ENCODE measurements at regions not wholly inside any gene's neighbourhood (a gene's known extent, or its start where the extent isn't known, plus 50 kb on each side); places are given as distances from the start of the nearest gene placed in this dataset.
A peak's percentile ranks its signal among the peaks of the same experiment; 100 is the strongest.

DNA sequence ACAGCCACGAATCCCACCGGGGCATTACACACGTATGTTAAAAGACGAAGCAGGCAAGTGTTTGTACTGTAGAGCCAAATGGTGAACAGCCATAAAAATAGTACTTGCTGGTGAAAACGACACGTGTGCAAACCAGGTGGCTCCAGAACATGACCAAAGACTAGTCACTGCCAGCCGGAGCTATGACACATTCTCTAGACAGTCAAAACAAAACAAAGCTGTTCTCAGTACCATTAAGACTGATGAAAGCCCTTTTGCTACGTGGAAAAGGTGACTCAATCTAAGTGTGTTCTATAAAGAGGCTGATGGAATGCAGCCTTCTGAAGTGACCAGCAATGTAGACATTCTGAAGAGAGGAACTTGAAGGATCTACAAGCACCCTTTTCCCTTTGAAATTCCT lies 367.7 kb upstream of the NETO1 start:
- H3K23ac ChIP-seq (ENCODE audit: low read length), result no peak overlapping the region
- H3K4me2 ChIP-seq (ENCODE audit: low read length), result no peak overlapping the region
- H4K8ac ChIP-seq (ENCODE audit: low read depth, low read length), result peak overlapping the region; percentile 38
- H3K79me2 ChIP-seq (ENCODE audit: control insufficient read depth, insufficient read depth, low read length, poor library complexity), result no peaks in the 10 kb centered on the region
- H2BK12ac ChIP-seq (ENCODE audit: low read length), result peak overlapping the region; percentile 89
- no peaks in the 10 kb centered on the region for H3K27me3 ChIP-seq (ENCODE audit: insufficient read depth, low read length)
- H3K9ac ChIP-seq (ENCODE audit: low read length), result no peak overlapping the region
- no peaks in the 10 kb centered on the region for H3K9me3 ChIP-seq (ENCODE audit: insufficient read depth, low read depth, low read length)
- peak overlapping the region; percentile 43 for H2BK120ac ChIP-seq (ENCODE audit: insufficient read depth, low read length, poor library complexity)
- peak overlapping the region; percentile 92 for H2BK5ac ChIP-seq (ENCODE audit: low read depth, low read length, poor library complexity)
- H3K4ac ChIP-seq (ENCODE audit: low read depth, low read length), result no peak overlapping the region
- peak overlapping the region; percentile 66 for H3K14ac ChIP-seq (ENCODE audit: low read length)
- peak; percentile 68 to 82 for DNase-seq
- peak overlapping the region; percentile 62 for H4K91ac ChIP-seq (ENCODE audit: low read depth, low read length)
- H3K36me3 ChIP-seq (ENCODE audit: control insufficient read depth in 1 of 2, insufficient read depth in 2 of 2, low read length in 2 of 2), result no peaks in the 10 kb centered on the region
- peak overlapping the region; percentile 90 for H3K27ac ChIP-seq (ENCODE audit: low read depth, low read length)
- H3K4me3 ChIP-seq (ENCODE audit: low read depth, low read length), result no peak overlapping the region
- H2AK5ac ChIP-seq (ENCODE audit: low read length), result no peak overlapping the region
- peaks cover 3 to 5% of the 10 kb centered on the region in 2 experiments for H3K4me1 ChIP-seq (ENCODE audit: control insufficient read depth in 1 of 2, insufficient read depth in 2 of 2, low read length in 2 of 2)
- H4K12ac ChIP-seq (ENCODE audit: low read depth, low read length), result no peak overlapping the region
- WGBS (ENCODE audit: extremely low coverage, insufficient coverage, insufficient read length), result no CpG with 5 or more reads among the region's 8 CpGs
- H3K18ac ChIP-seq (ENCODE audit: low read length), result no peak overlapping the region
- H3K79me1 ChIP-seq (ENCODE audit: low read length), result peaks cover 3% of the 10 kb centered on the region
- no peak overlapping the region for H2AFZ ChIP-seq (ENCODE audit: insufficient read depth, low read length, poor library complexity)

DNA sequence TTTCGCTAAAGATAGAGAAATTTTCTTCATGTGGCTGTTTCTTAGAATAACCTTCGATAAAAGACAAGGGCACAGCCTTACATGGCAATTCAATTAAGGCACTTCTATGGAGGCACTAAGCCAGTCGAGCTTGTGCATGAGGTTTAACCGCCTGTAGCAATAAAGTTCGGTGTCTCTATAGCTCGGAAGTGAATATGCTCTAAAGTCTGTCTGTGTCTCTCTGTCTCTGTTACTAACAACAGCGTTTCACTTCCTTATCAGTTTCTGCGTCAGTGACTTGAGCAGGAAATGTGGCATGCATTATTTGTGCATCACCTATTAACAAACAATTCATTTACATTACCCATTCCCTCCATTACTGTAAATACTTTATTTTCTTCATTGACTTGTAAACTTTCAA lies 365.1 kb upstream of the NETO1 start:
- Histone ChIP-seq H2AFZ (ENCODE audit: insufficient read depth, low read length, poor library complexity) (no peak overlapping the region), H4K91ac (ENCODE audit: low read depth, low read length) (no peak overlapping the region), H4K12ac (ENCODE audit: low read depth, low read length) (no peak overlapping the region), H3K36me3 (ENCODE audit: control insufficient read depth in 1 of 2, insufficient read depth in 2 of 2, low read length in 2 of 2) (no peaks in the 10 kb centered on the region), H2BK120ac (ENCODE audit: insufficient read depth, low read length, poor library complexity) (no peak overlapping the region), H4K8ac (ENCODE audit: low read depth, low read length) (no peak overlapping the region), H3K18ac (ENCODE audit: low read length) (no peak overlapping the region), H3K14ac (ENCODE audit: low read length) (no peak overlapping the region), H3K79me2 (ENCODE audit: control insufficient read depth, insufficient read depth, low read length, poor library complexity) (no peaks in the 10 kb centered on the region), H3K79me1 (ENCODE audit: low read length) (peaks cover 3% of the 10 kb centered on the region), H3K4me3 (ENCODE audit: low read depth, low read length) (no peak overlapping the region), H3K27ac (ENCODE audit: low read depth, low read length) (no peak overlapping the region), H3K4ac (ENCODE audit: low read depth, low read length) (no peak overlapping the region), H3K9ac (ENCODE audit: low read length) (no peak overlapping the region), H3K4me1 (ENCODE audit: control insufficient read depth in 1 of 2, insufficient read depth in 2 of 2, low read length in 2 of 2) (peaks cover 3 to 5% of the 10 kb centered on the region in 2 experiments), H3K27me3 (ENCODE audit: insufficient read depth, low read length) (no peaks in the 10 kb centered on the region), H2AK5ac (ENCODE audit: low read length) (no peak overlapping the region), H3K23ac (ENCODE audit: low read length) (no peak overlapping the region), H3K9me3 (ENCODE audit: insufficient read depth, low read depth, low read length) (no peaks in the 10 kb centered on the region), H3K4me2 (ENCODE audit: low read length) (no peak overlapping the region), H2BK12ac (ENCODE audit: low read length) (no peak overlapping the region), H2BK5ac (ENCODE audit: low read depth, low read length, poor library complexity) (no peak overlapping the region)
- no CpG with 5 or more reads among the region's 8 CpGs for WGBS (ENCODE audit: extremely low coverage, insufficient coverage, insufficient read length)
- no peak for DNase-seq

DNA sequence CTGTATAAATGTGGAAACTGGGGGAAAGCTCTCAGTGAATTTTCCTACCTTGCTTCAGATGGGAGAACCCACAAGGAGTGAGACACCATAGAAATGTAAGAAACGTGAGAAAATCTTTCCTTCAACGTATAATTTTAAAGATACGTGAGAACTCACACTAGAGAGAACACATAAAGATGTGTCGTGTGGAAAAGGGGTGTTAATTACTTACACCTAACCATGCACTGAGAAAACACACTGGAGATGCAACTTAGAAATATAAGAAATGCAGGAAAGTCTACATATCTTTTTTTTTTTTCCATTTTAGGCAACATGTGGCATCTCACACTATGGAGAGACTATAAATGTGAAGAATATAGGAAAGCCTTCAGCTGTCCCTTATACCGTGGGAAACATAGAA lies 352.9 kb upstream of the NETO1 start:
- Histone ChIP-seq H3K9me3 (ENCODE audit: insufficient read depth, low read depth, low read length) (no peaks in the 10 kb centered on the region), H3K4ac (ENCODE audit: low read depth, low read length) (no peak overlapping the region), H2BK120ac (ENCODE audit: insufficient read depth, low read length, poor library complexity) (no peak overlapping the region), H3K27me3 (ENCODE audit: insufficient read depth, low read length) (no peaks in the 10 kb centered on the region), H3K27ac (ENCODE audit: low read depth, low read length) (no peak overlapping the region), H3K79me1 (ENCODE audit: low read length) (no peaks in the 10 kb centered on the region), H4K8ac (ENCODE audit: low read depth, low read length) (no peak overlapping the region), H3K9ac (ENCODE audit: low read length) (no peak overlapping the region), H4K12ac (ENCODE audit: low read depth, low read length) (no peak overlapping the region), H2AFZ (ENCODE audit: insufficient read depth, low read length, poor library complexity) (no peak overlapping the region), H3K36me3 (ENCODE audit: control insufficient read depth in 1 of 2, insufficient read depth in 2 of 2, low read length in 2 of 2) (no peaks in the 10 kb centered on the region), H3K4me1 (ENCODE audit: control insufficient read depth in 1 of 2, insufficient read depth in 2 of 2, low read length in 2 of 2) (no peaks in the 10 kb centered on the region), H3K14ac (ENCODE audit: low read length) (no peak overlapping the region), H3K4me2 (ENCODE audit: low read length) (no peak overlapping the region), H3K4me3 (ENCODE audit: low read depth, low read length) (no peak overlapping the region), H3K23ac (ENCODE audit: low read length) (no peak overlapping the region), H4K91ac (ENCODE audit: low read depth, low read length) (no peak overlapping the region), H2BK5ac (ENCODE audit: low read depth, low read length, poor library complexity) (no peak overlapping the region), H3K79me2 (ENCODE audit: control insufficient read depth, insufficient read depth, low read length, poor library complexity) (no peaks in the 10 kb centered on the region), H2BK12ac (ENCODE audit: low read length) (no peak overlapping the region), H3K18ac (ENCODE audit: low read length) (no peak overlapping the region), H2AK5ac (ENCODE audit: low read length) (no peak overlapping the region)
- WGBS (ENCODE audit: extremely low coverage, insufficient coverage, insufficient read length), result no CpG with 5 or more reads among the region's 5 CpGs
- DNase-seq, result no peak

DNA sequence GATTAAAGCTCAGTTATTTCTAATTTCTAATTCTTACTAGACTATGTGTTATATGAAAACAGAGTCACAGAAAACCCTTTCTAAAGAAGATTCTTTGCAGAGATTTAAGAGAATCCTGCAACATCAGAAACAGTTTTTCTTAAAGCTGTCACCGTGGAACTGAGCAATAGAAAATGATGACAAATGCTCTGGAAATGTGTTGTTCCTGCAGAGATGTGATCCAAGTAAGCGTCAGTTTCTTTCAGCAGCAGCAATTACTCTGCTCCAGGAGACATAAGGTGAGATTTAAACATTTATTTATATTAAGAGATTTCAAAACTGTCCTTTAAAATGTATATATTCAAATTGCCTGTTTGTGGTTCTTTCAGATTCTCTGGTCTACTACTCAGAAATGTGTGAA lies 350.5 kb upstream of the NETO1 start:
- no peak overlapping the region for H4K91ac ChIP-seq (ENCODE audit: low read depth, low read length)
- H3K4me3 ChIP-seq (ENCODE audit: low read depth, low read length), result no peak overlapping the region
- H3K27me3 ChIP-seq (ENCODE audit: insufficient read depth, low read length), result no peaks in the 10 kb centered on the region
- H2AFZ ChIP-seq (ENCODE audit: insufficient read depth, low read length, poor library complexity), result no peak overlapping the region
- no peak overlapping the region for H3K4me2 ChIP-seq (ENCODE audit: low read length)
- no peak overlapping the region for H2BK120ac ChIP-seq (ENCODE audit: insufficient read depth, low read length, poor library complexity)
- H3K9ac ChIP-seq (ENCODE audit: low read length), result no peak overlapping the region
- H4K12ac ChIP-seq (ENCODE audit: low read depth, low read length), result no peak overlapping the region
- no peak overlapping the region for H3K18ac ChIP-seq (ENCODE audit: low read length)
- no peaks in the 10 kb centered on the region for H3K79me1 ChIP-seq (ENCODE audit: low read length)
- H3K36me3 ChIP-seq (ENCODE audit: control insufficient read depth in 1 of 2, insufficient read depth in 2 of 2, low read length in 2 of 2), result no peaks in the 10 kb centered on the region
- H3K23ac ChIP-seq (ENCODE audit: low read length), result no peak overlapping the region
- WGBS (ENCODE audit: extremely low coverage, insufficient coverage, insufficient read length), result no CpG with 5 or more reads among the region's 2 CpGs
- no peaks in the 10 kb centered on the region for H3K79me2 ChIP-seq (ENCODE audit: control insufficient read depth, insufficient read depth, low read length, poor library complexity)
- H2BK5ac ChIP-seq (ENCODE audit: low read depth, low read length, poor library complexity), result no peak overlapping the region
- H2BK12ac ChIP-seq (ENCODE audit: low read length), result no peak overlapping the region
- H3K4ac ChIP-seq (ENCODE audit: low read depth, low read length), result no peak overlapping the region
- no peak overlapping the region for H3K27ac ChIP-seq (ENCODE audit: low read depth, low read length)
- H3K4me1 ChIP-seq (ENCODE audit: control insufficient read depth in 1 of 2, insufficient read depth in 2 of 2, low read length in 2 of 2), result no peaks in the 10 kb centered on the region
- DNase-seq, result no peak
- no peaks in the 10 kb centered on the region for H3K9me3 ChIP-seq (ENCODE audit: insufficient read depth, low read depth, low read length)
- H3K14ac ChIP-seq (ENCODE audit: low read length), result no peak overlapping the region
- H2AK5ac ChIP-seq (ENCODE audit: low read length), result no peak overlapping the region
- H4K8ac ChIP-seq (ENCODE audit: low read depth, low read length), result no peak overlapping the region

Measured in trophoblast cell (in vitro differentiated cells and primary cell).